PC-3 (cell line): ENCODE measurements at regions not wholly inside any gene's neighbourhood (a gene's known extent, or its start where the extent isn't known, plus 50 kb on each side); places are given as distances from the start of the nearest gene placed in this dataset.

Experiments used
- CTCF ChIP-seq: fragments of 300-600 bp; sonication (generic); conservative IDR thresholded peaks from 2 replicates; pipeline ENCODE4 v1.5.1; 2017; ENCODE audit warnings: antibody characterized with exemption, low read depth, mild to moderate bottlenecking, low read length
- EZH2 ChIP-seq: fragments of 300-600 bp; sonication (generic); IDR thresholded peaks from one replicate; pipeline ENCODE4 v1.6.1; 2017; ENCODE audit warnings: antibody characterized with exemption, mild to moderate bottlenecking, low read length; ENCODE audit not compliant: unreplicated experiment
- EZH2phosphoT487 ChIP-seq: fragments of 300-600 bp; sonication (generic); IDR thresholded peaks from 2 replicates; pipeline ENCODE4 v1.6.1; 2018; ENCODE audit warnings: mild to moderate bottlenecking, antibody characterized with exemption, low read length, borderline replicate concordance

- no peak for TF ChIP-seq CTCF
- TF ChIP-seq EZH2, result no peak
- no peak for TF ChIP-seq EZH2phosphoT487
These were observed 644.1 kb upstream of the PITX2 start for GRCh38 chr4:111266937-111267336.
